IPS-NIHi7 (cell line): ENCODE measurements at regions not wholly inside any gene's neighbourhood (a gene's known extent, or its start where the extent isn't known, plus 50 kb on each side); places are given as distances from the start of the nearest gene placed in this dataset.
"Not testable (repeated sequence)": the region's sequence is repeated elsewhere in the genome, so short reads cannot be mapped to it uniquely, and the experiment has no call there.

ENCODE experiments used
- DNase-seq: peaks from one replicate; pipeline ENCODE4 v3.0.0; 2012; ENCODE audit warnings: mixed read lengths; ENCODE audit errors: extremely low spot score

DNA sequence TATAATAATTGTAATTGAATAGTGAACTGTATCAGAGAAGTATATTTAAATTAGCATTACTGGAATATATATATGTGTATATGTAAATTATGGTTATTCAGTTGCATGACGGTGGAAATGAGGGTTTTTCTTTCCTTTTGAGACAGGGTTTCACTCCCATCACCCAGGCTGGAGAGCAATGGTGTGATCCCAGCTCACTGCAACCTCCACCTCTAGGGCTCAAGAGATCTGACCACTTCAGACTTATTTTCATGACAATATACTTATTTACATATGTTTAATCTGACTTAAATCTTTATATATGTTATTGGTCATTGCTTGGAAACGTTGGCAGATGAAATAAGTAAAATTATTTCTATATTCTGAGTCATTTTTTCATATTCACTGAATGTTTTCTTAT, 744.4 kb upstream of the PRR20A start:
- DNase-seq, result no peak

DNA sequence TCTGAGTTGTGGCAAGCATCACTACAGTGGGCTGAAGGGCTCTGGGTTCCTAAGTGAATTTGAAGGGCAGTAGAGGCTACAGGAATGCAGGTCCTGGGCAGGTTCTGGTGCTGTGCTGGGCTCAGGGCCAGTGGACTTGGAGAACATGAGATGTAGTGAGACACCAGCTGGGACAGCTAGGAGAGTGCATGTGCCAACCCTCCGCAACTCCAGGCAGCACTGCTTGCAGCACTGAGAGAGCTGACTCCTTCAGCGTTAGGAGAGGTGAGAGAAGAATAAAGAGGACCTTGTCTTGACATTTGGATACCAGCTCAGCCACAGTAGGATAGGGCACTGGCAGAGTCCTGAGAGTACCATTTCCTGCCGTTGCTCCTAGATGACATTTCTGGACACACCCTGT, 739.9 kb upstream of the PRR20A start:
- DNase-seq, result no peak

DNA sequence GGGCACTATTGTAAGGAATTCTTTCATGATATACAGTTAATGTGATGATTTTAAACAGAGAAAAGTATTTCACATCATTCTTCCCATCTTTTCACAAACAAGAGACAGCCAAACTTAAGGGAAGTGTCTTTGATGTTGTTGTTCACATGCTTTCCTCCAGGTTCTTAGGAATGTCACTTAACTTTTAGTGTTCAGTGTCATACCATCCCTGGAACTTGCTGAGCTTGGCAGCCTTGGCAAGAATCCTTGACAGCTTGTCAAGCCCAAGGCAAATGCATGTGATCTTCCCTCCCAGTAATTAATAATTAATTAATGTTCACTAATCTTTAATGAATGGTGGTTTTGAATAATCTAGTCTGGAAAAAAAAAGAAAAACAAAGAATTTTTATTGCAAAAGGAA, 727.9 kb upstream of the PRR20A start:
- no peak for DNase-seq

DNA sequence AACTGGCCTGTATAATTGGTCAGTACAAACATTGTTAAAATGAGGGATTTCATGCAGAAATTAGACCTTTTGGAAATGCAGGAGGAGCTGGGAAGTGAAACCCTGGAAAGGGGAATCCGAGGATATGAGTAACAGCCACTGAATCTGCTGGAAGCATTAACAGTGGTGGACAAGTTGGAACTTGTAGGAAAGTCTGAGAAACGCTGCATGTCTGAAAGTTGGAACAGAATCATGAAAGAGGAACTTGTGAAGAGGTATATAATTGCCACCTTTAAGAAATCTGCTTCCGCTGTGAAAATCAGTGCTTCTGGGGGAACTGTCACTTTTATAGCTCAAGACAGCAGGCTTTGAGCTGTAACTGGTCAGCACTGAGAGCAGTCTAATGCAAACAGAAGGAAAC, 716.5 kb upstream of the PRR20A start:
- DNase-seq, result no peak

DNA sequence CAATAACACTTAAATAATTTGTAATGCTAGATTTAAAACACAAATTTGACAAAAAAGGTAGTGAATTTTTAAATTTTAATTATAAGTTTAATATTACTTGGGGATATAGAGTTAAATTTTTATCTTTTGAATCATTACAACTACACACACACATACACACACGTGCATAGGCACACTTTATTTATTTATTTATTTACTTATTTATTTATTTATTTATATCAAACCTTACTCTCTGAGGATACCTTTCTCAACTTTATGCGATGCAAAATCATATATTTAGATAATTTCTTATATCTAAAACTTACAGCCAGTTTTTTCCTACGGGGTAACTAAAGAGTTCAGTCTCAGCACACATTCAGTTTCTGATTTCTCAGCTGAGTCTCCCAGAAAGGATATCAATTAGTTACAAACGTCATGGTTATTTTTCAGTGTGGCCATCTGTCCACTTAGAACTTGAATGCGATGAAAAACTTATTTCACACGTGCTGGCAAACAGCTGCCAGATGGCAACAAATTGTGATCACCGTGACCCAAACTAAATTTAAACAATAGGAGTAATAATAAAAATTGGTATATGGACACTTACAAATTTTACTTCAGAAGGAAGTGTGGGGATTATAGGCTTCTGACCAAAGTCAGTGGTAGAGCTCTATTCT, 683.1 kb upstream of the PRR20A start:
- no peak for DNase-seq

DNA sequence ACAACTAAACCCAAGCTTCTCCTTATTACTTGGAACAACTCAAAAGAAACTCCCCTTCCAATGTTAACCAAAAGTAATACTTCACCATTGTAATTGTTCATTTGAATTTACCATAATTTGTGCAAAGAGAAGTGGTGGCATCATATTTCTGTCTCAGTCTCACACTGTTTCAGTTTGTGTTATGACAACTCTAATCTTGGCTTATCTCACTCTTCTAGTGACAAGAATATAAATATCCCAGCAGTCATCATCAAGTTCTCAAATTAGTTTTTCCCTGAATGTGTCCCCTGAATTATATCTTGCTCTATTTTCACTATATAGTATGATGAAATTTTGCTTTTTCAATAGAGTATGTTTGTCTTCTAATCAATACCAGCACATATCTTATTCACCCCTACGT, 681.4 kb upstream of the PRR20A start:
- no peak for DNase-seq

DNA sequence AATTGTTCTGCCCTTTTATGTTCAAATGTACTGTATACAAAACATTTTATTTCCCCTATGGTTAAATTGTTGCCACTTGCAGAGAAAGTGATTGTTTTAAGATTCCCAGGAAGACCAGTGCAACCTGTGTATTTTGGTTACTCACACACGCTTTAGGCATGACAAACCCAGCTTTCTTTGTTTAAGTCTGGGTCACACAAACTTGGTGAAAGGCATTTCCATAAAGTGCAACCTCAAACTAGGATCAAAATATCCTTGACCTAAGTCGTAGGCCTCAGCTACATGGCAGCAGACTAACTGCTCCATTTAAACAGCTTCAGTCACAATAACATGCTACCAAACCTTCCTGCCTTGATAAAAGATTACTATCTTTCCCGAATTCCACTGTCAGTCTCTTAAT, 639.0 kb upstream of the PRR20A start:
- DNase-seq, result no peak

DNA sequence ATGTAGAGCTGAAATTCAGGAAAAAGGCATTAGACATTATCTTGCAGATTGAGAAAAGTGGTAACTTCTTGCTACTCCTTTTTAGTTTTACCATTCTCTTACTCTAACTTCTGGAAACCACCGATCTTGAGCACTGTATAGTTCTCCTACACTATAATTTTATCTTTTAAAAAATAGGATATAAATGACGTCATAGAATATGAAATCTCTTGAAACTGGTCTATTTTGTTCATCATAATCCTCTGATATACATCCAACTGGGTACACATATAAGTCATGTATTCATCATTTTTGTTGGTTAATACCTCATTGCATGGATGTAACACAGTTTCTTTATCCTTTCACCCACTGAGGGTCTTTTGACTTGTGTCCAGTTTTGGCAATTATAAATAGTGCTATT, 629.9 kb upstream of the PRR20A start:
- no peak for DNase-seq

DNA sequence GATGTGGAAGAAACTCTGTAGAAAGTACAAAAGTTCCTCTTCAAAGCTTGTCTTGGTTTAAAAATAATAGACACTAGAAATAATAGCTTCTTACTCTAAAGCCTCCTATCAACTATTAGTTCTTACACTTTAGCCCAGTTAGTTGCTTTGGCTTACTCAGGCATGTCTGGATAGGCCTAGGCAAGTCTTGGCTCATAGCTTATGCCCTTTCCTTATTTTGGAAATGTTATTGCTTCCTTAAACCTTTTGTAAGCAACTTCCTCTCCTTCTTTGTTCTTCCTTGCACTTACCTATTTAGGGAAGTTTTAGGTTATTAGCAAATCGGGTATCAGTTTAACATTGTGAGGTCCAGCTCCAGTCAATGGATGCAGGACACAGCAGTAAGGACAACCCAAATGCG, 628.4 kb upstream of the PRR20A start:
- not testable (repeated sequence) for DNase-seq

DNA sequence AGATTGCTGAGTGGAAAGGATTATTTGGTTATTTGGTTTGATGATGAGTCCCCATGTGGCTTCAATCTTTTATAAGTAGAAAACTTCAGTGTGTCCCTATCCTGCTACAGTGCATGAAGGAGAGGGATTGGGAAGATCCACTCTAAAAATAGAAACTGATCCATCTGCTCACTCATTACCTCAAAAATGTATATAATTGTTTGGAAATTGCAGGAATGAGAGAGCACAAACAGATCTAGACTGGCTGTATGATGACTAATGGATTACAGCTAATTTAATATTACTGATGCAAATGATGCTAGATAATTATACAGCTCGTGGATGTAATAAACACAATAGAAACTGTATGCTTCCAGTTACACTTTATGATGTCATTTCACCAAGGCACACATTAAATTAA, 625.3 kb upstream of the PRR20A start:
- DNase-seq, result no peak

DNA sequence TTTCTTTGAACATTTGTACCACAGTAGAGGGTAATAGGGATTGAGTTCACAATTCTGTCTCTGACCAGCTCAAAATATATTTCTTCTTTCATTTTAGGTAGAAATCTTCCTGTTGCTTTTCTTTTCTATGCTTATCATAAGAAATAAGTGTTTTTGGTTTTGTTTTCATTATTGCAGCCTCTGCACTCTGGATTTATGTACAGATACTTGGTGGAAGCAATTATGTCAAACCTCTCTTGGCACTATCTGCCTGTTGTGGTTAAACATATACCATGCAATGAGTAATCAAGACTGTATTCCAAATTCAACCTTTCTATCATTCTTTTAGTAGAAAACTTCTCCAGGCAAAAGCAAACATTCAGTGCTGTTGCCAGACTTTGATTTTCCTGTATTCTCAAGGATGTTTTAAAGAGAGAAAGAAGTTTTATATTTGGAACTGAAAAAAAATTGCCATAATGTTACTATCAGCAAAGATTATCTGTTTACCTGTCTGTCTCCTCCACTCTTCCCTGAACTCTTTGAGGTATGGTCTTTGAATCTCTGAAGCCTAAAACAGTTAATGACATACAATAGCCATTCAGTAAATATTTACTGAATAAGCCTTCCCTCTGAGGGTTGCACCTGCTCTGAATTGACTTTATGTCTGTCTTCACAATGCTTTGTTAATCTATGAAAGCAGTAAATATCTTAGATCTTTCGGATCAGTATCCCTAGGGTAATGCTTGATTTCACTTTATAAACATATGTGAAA, 612.5 kb upstream of the PRR20A start:
- DNase-seq, result no peak

DNA sequence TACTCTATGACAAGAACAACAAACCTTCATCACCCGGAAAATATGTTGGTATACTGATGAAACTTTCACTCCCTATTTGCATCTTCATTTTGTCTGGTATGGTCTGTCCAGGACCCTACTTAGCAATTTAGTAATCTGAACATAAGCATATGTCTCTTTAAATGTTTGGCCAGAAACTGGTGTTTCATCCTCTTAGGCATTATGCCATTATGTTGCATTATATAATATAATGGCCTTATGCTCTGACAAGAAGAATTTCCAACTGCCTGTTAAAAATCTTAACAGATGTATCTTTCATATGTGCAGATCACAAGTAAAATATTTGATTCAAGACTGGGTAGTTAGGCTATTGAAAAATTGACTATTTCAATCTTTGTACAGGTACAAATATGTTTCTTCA, 610.6 kb upstream of the PRR20A start:
- DNase-seq, result no peak

DNA sequence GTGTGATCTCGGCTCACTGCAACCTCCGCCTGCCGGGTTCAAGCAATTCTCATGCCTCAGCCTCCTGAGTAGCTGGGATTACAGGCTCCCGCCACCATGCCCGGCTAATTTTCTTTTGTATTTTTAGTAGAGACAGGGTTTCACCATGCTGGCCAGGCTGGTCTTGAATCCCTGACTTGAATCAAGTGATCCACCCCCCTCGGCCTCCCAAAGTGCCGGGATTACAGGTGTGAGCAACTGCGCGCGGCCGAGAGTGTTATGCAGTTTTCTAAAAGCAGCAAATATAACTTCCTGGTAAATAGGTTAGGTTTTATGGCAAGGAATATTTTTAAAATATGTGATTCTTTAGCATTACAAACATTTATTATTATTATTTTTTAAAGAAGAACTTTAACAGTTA, 592.8 kb upstream of the PRR20A start:
- not testable (repeated sequence) for DNase-seq

DNA sequence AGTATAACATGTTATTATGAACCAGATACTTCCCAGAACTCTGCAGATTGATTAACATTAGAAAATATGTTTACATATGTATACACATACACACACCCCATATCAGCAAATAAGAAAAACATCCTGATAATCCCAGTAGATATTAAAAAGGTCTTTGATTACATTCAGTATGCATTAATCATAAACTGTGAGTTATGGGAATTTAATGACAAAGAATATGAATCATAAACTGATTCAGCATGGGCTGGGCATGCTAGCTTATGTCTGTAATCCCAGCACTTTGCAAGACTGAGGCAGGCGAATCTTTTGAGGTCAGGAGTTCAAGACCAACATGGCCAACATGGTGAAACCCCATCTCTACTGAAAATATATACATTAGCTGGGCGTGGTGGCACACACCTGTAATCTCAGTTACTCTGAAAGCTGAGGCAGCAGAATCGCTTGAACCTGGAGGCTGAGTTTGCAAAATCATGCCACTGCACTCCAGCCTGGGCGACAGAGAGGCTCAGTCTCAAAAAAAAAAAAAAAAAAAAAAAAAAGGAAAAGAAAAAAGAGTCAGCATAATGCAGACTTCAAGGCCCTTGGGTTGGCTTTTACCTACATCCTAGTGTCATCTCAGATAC, 581.9 kb upstream of the PRR20A start:
- DNase-seq, result no peak

DNA sequence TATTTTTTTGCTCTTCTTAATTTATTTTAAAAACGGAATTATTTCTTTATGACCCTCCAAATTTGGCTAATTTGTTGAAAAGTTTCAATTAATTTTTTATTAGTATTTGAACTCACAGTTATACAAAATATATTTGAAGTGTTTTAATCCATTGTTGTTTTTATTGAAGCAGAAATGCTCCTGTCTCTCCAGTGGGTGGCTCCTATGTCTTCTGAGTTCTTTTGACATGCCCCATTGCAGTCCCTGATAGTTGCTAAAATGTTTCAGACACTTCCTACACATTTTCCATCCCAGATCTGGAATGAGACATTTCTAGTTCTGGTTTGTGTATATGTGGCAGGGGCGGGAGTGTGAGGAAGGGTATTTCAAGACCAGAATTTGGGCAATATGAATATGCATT, 579.4 kb upstream of the PRR20A start:
- peak; percentile 12 for DNase-seq

DNA sequence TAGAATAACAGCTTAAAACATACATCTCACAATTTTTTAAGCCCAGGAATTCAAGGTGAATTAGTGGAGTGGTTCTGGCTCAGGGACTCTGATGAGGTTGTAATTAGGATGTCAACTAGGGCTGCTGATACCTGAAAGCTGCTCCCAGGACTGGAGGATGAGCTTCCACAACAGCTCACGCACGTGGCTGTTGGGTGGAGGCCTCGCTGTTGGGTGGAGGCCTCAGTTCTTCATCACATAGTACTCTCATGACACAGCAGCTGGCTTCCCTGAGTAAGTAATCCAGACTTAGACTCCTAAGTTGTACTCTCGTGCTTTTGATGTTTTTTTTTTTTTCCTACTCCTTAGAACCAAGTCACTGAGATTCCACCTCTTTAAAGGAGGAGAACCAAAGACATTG, 577.1 kb upstream of the PRR20A start:
- no peak for DNase-seq

DNA sequence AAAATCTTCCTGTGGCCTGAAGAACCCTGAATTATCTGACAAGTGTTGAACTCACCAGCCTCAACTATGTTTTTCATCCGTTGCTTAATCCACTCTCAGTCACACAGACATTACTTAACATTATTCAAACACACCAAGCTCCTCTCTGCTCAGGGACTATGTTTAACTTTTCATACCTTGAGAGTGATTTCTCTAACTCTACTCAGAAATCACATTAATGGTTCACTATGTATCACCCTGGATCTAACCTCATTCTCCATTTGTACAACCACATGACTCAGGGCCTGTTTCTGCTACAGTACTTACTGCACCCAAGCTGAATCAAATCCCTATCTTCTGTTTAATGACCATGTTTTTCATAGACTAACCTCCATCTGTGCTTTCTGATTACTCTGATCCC, 553.7 kb upstream of the PRR20A start:
- DNase-seq, result no peak

DNA sequence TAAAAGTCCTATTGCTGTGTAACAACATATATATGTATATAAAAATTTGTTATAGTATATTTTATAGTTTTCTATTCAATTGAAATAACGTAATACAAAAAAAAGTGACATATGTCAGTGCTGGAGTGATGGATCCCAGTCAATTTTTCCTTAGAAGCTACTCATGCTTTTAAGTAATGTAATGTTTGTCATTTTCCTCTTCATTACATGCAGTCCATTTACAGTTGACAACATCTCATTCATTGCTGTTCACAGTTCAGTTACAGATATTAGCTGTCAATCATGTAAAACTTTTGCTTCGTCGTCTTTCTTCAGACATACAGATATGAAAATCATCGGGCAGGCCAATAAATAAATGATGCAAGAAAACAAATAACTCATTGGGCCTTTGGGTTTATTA, 525.1 kb upstream of the PRR20A start:
- DNase-seq, result no peak

DNA sequence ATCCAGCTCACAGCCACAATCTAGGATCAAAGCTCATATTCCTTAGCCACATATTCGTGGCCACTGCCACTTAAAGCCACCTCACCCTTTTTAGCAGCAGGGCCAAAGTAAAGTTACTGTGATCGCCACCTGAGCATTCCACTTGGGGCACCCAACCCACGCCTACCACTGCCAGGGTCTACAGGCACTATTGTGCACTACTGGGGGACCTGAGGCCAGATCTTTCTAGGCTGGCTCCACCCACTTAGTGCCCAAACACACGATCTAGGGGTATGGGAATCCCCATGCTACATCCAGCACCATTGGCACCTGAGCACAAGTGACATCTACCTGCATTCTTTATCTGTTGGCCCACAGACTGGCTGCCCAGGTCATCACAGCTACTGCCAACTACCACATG, 517.9 kb upstream of the PRR20A start:
- no peak for DNase-seq

DNA sequence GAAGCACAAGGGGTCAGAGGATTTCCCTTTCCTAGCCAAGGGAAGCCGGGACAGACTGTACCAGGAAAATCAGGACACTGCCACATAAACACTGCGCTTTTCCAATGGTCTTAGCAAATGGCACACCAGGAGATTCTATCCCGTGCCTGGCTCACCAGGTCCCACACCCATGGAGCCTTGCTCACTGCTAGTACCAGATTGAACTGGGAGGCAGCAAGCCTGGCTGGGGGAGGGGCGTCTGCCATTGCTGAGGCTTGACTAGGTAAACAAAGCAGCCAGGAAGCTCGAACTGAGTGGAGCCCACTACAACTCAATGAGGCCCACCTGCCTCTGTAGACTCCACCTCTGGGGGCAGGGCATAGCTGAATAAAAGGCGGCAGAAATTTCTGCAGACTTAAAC, 511.8 kb upstream of the PRR20A start:
- DNase-seq, result not testable (repeated sequence)

DNA sequence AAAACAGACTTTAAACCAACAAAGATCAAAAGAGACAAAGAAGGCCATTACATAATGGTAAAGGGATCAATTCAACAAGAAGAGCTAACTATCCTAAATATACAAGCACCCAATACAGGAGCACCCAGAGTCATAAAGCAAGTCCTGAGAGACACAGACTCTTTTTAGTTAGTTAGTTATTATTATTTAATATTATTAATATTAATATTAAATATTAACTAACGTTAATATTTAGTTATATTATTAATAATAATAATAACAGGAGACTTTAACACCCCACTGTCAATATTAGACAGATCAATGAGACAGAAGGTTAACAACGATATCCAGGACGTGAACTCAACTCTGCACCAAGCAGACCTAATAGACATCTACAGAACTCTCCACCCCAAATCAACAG, 509.7 kb upstream of the PRR20A start:
- not testable (repeated sequence) for DNase-seq

DNA sequence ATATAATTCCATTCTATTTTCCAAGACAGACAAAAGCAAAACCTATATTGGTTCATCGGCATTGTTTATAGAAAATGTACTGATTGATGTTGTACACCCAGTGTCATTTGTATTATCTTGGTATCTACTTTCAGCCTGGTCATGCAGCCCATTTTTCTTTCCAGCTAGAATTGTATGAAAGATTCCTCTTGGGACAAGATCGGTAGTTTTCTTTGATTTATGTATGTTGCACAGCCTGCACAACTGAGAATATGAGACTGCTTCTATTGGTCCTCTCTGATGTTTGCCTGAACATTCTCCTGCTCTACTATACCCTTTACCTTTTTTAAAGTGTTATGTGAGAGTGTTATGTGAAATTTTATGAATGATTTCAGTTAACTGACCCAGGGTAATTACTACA, 487.7 kb upstream of the PRR20A start:
- no peak for DNase-seq

DNA sequence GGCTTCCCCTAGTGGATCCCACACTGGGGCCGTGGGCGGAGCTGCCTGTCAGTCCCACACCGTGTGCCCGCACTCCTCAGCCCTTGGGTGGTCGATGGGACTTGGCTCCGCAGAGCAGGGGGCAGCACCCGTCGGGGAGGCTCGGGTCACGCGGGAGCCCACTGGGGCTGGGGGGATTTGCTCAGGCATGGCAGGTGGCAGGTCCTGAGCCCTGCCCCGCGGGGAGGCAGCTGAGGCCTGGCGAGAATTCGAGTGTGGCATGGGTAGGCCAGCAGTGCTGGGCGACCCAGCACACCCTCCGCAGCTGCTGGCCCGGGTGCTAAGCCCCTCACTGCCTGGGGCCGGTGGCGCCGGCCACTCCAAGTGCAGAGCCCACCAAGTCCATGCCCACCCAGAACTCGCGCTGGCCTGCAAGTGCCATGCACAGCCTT, 481.7 kb upstream of the PRR20A start:
- no peak for DNase-seq
